Liver (tissue), 3 donors: ENCODE measurements at regions not wholly inside any gene's neighbourhood (a gene's known extent, or its start where the extent isn't known, plus 50 kb on each side); places are given as distances from the start of the nearest gene placed in this dataset.

Source experiments
- FOXA1 ChIP-seq: IDR thresholded peaks from 2 replicates; pipeline ENCODE4 v1.6.1; 2016; ENCODE audit warnings: antibody characterized with exemption
- JUND ChIP-seq, 2 donors: IDR thresholded peaks; 2 replicates each; pipeline ENCODE4 v1.6.1; 2016; ENCODE audit warnings: antibody characterized with exemption in 2 of 2
- YY1 ChIP-seq: IDR thresholded peaks from 2 replicates; pipeline ENCODE4 v1.6.1; 2016; ENCODE audit warnings: antibody characterized with exemption, mild to moderate bottlenecking
- TF ChIP-seq, protein P1 (sequence below): fragments of 150-350 bp; IDR thresholded peaks from 2 replicates; pipeline ENCODE4 v1.5.1; 2017; ENCODE audit warnings: improper control_type of control experiment, low read depth, low read length; ENCODE audit not compliant: missing input control
- TF ChIP-seq, protein P2 (sequence below): IDR thresholded peaks from 2 replicates; pipeline ENCODE4 v1.6.1; 2016; ENCODE audit warnings: antibody characterized with exemption
- TF ChIP-seq, protein P3 (sequence below): IDR thresholded peaks from 2 replicates; pipeline ENCODE4 v1.6.1; 2016; ENCODE audit warnings: antibody characterized with exemption, mild to moderate bottlenecking
- donor health status: healthy.
- donor health status: healthy.

DNA sequence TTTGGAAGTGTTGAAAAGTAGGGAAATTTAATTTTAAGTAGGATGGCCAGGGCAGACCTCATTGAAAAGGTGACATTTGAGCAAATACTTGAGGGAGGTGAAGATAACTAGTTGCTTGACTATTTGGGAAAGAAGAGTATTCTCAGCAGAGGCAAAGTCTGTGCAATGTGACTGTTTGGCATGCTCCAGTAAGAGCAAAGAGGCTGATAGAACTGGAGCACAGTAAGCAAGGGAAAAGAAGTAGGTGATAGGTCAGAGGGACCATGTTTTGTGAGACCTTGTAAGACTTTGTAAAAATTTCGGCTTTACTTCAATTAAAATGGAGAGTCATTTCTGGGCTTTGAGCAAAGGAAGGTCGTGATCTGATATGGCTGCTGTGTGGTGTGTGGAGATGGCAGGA, 335.8 kb downstream of the ZIC1 start:
- TF ChIP-seq, protein P1, sequence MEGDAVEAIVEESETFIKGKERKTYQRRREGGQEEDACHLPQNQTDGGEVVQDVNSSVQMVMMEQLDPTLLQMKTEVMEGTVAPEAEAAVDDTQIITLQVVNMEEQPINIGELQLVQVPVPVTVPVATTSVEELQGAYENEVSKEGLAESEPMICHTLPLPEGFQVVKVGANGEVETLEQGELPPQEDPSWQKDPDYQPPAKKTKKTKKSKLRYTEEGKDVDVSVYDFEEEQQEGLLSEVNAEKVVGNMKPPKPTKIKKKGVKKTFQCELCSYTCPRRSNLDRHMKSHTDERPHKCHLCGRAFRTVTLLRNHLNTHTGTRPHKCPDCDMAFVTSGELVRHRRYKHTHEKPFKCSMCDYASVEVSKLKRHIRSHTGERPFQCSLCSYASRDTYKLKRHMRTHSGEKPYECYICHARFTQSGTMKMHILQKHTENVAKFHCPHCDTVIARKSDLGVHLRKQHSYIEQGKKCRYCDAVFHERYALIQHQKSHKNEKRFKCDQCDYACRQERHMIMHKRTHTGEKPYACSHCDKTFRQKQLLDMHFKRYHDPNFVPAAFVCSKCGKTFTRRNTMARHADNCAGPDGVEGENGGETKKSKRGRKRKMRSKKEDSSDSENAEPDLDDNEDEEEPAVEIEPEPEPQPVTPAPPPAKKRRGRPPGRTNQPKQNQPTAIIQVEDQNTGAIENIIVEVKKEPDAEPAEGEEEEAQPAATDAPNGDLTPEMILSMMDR, result no peak
- TF ChIP-seq, protein P2, sequence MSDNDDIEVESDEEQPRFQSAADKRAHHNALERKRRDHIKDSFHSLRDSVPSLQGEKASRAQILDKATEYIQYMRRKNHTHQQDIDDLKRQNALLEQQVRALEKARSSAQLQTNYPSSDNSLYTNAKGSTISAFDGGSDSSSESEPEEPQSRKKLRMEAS, result no peak
- TF ChIP-seq, protein P3, sequence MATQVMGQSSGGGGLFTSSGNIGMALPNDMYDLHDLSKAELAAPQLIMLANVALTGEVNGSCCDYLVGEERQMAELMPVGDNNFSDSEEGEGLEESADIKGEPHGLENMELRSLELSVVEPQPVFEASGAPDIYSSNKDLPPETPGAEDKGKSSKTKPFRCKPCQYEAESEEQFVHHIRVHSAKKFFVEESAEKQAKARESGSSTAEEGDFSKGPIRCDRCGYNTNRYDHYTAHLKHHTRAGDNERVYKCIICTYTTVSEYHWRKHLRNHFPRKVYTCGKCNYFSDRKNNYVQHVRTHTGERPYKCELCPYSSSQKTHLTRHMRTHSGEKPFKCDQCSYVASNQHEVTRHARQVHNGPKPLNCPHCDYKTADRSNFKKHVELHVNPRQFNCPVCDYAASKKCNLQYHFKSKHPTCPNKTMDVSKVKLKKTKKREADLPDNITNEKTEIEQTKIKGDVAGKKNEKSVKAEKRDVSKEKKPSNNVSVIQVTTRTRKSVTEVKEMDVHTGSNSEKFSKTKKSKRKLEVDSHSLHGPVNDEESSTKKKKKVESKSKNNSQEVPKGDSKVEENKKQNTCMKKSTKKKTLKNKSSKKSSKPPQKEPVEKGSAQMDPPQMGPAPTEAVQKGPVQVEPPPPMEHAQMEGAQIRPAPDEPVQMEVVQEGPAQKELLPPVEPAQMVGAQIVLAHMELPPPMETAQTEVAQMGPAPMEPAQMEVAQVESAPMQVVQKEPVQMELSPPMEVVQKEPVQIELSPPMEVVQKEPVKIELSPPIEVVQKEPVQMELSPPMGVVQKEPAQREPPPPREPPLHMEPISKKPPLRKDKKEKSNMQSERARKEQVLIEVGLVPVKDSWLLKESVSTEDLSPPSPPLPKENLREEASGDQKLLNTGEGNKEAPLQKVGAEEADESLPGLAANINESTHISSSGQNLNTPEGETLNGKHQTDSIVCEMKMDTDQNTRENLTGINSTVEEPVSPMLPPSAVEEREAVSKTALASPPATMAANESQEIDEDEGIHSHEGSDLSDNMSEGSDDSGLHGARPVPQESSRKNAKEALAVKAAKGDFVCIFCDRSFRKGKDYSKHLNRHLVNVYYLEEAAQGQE, result no peak
- TF ChIP-seq YY1 (no peak), FOXA1 (no peak), JUND (IDR thresholded peaks at IDR 0.05) (no peak)
